LNCaP clone FGC (cell line): ENCODE measurements at regions not wholly inside any gene's neighbourhood (a gene's known extent, or its start where the extent isn't known, plus 50 kb on each side); places are given as distances from the start of the nearest gene placed in this dataset.

ENCODE experiments used
- DNase-seq: peaks from one replicate; pipeline ENCODE4 v3.0.0-alpha.2; 2011; ENCODE audit warnings: low read depth
- H3K4me3 ChIP-seq: 2 replicates; pipeline ENCODE4 v1.5.1; 2011; ENCODE audit warnings: mild to moderate bottlenecking, low read depth, low read length, control low read depth
- TF ChIP-seq, protein P1 (sequence below): IDR thresholded peaks from 2 replicates; pipeline ENCODE4 v1.5.1; 2012; ENCODE audit warnings: mild to moderate bottlenecking; ENCODE audit not compliant: control insufficient read depth, insufficient read depth; ENCODE audit errors: extremely low read depth

DNA sequence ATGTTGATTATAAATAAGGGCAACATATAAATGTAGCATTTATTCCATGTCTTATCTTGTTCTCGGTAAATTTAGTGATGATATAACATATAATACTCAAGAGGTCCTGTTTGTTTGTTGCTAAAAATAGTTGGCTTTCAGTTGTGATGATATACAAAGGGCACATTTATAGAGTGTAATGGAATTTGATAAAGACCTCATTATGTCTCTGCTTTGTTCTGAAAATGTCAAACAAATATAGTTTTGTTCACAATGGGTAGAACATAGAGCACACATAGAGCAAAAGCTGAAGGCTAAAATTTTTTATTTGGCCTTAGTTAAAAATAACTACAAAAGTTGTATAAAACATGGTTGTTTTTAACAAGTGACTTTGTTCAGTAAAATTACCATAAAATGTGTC lies 477.1 kb upstream of the SMC2 start:
- TF ChIP-seq, protein P1, sequence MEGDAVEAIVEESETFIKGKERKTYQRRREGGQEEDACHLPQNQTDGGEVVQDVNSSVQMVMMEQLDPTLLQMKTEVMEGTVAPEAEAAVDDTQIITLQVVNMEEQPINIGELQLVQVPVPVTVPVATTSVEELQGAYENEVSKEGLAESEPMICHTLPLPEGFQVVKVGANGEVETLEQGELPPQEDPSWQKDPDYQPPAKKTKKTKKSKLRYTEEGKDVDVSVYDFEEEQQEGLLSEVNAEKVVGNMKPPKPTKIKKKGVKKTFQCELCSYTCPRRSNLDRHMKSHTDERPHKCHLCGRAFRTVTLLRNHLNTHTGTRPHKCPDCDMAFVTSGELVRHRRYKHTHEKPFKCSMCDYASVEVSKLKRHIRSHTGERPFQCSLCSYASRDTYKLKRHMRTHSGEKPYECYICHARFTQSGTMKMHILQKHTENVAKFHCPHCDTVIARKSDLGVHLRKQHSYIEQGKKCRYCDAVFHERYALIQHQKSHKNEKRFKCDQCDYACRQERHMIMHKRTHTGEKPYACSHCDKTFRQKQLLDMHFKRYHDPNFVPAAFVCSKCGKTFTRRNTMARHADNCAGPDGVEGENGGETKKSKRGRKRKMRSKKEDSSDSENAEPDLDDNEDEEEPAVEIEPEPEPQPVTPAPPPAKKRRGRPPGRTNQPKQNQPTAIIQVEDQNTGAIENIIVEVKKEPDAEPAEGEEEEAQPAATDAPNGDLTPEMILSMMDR: no peak
- no peak overlapping the region for H3K4me3 ChIP-seq
- DNase-seq: no peak

DNA sequence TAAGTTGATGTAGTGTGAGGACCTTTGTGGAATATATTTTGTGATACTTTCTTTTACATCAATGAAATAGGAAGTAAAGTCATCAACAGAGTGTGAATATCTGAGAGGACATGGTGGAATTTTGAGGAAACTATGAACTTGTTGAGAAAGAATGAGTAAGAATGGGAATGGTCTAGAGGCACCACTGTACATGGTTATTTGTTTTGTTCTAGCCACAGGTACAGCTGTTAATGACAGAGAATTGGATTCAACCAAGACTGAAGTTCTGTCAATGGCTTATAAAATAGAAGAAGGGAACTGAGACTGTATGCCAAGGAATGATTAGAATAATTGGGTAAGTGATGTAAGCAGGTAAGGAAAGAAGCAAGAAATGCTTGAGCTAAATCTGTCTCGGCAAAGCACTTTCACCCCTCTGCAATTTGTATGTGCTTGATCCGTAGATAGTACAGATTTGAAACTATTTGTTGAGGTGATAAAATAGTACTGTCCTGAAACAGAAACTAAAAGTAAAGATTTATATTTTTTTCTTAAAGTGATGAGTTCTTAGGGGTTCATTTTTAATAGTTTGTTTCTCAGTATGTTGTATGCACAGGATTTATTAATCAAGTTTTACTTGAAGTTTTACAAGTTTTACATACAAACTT lies 468.8 kb upstream of the SMC2 start:
- TF ChIP-seq, protein P1: no peak
- DNase-seq: no peak
- no peak overlapping the region for H3K4me3 ChIP-seq

GRCh38 chr9:103627731-103628130 lies 466.4 kb upstream of the SMC2 start:
- TF ChIP-seq, protein P1: no peak
- H3K4me3 ChIP-seq: no peak overlapping the region
- DNase-seq: no peak

DNA sequence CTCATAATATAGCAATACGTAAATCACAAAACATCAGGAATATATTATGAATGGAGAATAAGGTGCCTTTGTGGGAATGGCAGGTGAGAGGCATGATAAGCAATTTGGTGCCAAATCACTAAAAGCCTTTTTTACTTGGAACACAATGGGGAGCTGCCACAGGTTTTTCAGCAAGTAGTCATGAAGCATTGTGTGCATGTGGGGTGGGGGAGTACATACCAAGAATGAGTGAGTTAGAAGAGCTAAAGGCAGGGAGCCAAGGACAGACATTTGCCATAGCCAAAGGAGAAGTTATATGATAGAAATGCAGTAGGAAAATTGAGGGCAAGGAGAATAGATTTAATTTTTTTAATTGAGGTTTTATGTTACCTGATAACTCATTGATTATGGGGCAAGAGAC lies 445.0 kb upstream of the SMC2 start:
- TF ChIP-seq, protein P1: no peak
- no peak overlapping the region for H3K4me3 ChIP-seq
- no peak for DNase-seq

GRCh38 chr9:103658156-103658555 lies 436.0 kb upstream of the SMC2 start:
- DNase-seq: no peak
- TF ChIP-seq, protein P1: no peak
- H3K4me3 ChIP-seq: no peak overlapping the region

DNA sequence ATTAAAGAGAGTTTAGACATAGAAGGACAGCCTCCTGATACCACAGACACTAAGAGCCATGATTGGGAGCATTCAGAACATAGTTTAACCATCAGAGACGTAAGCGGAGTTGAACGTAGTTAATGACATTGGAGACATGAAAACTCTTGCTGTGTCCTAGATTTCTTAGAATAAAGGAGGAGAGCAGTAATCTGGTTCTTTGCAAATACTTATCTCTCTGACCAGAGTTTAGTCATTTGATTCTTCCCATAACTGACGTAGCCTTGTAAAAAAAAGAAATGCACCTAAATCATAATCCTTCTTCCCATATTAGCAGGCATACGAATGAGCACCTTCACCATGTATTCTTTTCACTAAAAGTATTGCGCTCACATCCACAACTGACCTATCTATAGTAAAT lies 433.3 kb upstream of the SMC2 start:
- TF ChIP-seq, protein P1: no peak
- no peak for DNase-seq
- H3K4me3 ChIP-seq: no peak overlapping the region

- TF ChIP-seq, protein P1: no peak
- DNase-seq: no peak
- H3K4me3 ChIP-seq: no peak overlapping the region
These were observed 432.4 kb upstream of the SMC2 start for GRCh38 chr9:103661663-103662062.
